NCI-H146 (cell line): ENCODE measurements at regions not wholly inside any gene's neighbourhood (a gene's known extent, or its start where the extent isn't known, plus 50 kb on each side); places are given as distances from the start of the nearest gene placed in this dataset.

Experiments
- DNase-seq: peaks from one replicate; lab custom pipeline; 2025; lab: John Stamatoyannopoulos, UW

DNA sequence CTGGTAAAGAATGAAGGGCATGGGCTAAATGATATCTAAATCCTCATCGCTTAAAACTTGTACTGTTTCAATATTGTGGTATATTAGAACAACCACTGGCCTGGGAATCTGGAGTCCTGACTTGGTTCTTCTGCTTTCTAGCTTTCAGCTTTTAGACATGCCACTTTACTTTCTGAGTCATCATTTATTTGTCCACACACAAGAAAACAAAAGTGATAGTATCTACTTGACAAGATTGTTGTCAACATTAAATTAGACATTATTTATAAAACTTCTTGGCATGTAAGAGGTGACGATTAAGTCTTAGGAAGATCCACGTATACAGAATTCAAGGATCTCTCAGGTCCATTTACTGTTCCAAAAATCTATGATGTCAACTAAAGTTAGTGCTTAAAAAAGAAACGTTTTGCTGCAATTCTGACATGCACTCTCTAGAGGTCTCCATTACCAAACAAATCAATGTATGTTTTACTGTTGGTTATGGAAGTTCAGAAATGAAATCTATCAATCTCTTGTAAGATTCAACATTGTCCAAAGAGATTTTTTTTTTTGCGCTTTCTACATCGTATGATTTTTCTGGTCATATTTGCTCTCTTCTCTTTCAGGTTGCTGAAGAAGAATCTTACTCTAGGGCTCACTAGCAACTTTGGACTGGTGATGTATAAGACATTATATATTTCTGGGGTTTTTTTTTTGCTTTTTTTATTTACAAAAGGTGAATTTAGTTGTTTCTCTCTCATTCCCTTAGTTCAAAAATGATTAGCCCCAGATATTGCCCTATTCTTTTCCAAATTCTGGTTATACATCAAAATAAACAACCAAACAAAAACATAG lies 53.6 kb upstream of the DYNC1I1 start:
- peak; percentile 36 for DNase-seq

DNA sequence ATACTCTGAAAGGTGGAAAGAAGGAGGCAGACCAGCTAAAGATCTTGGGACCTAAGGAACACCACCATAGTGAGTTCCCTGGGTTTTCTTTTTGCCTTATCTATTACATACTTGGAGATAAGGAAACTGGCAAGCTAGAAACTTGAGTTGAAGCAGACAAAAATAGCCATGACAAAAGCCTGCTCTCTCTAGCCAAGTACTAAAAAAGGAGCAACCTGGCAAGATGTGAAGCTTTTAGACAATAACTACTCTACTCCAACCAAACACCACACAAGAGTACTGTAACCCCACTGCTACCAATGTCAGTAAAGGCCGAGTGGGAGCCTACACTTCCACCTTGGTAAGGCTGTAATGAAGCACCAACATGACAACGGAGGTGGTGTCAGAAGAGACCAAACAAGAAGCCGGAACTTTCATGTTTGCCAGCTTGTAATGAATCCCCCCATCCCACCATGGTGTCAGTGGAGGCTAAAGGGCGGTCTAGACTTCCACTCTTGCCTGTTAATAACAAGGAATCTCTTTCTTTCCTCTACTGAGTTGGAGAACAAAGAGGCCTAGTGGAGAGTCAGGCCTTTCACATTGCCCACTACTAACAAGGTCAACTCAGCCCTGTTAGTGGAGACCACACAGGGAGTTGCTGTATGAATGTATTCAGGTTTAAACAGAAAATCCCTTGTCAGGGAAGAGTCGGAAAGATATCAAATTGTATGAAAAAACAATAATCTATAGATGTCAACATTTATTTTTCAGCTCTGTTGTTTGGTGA lies 55.8 kb upstream of the DYNC1I1 start:
- DNase-seq: no peak

DNA sequence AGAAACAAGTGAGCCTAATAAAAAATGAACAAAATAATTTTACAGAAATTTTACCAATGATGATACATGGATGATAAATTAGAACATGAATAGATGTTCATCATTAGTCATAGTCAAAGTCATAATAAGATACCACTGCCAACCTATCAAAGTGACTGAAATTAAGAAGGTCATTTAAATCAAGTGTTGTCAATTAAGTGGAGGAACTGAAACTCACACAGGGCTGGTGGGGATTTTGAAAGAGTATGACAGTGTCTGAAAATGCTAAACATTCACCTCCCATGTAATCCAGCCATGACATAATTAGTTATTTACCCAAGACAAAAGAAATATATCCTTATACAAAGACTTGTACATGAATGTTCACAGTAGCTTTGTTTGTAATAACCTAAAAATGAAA lies 57.1 kb upstream of the DYNC1I1 start:
- DNase-seq: no peak

DNA sequence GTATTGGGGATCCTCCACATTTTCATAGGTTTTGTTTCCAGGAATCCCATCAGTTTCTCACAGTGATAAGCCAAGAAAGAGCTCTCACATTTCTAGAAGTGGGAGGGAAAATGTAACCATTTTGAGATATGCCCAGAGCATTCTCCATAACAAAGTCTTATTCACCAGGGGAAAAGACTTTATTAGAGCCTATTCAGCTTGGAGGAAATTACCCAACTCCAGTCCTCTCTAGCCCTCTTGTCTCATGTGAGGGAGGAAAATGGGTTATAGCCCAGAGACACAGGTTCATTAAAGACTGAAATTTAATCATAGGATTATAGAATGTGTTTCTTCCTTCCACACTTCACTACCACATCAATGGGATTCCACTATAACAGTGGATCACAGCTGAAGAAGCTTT lies 61.6 kb upstream of the DYNC1I1 start:
- no peak for DNase-seq

DNA sequence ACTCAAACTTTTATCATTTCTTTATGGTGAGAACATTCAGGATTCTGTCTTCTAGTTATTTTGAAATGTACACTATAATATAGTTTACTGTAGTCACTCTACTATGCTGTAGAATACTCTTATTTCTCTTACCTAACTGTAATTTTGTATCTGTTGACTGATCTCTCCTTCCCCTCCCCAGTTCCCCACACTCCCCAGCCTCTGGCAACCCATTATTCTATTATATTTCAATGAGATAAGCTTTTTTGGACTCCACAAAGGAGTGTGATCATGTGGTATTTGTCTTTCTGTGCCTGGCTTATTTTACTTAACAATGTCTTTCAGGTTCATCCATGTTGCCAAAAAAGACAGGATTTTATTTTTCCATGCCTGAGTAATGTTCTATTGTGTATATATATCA lies 71.4 kb upstream of the DYNC1I1 start:
- DNase-seq: peak; percentile 86

DNA sequence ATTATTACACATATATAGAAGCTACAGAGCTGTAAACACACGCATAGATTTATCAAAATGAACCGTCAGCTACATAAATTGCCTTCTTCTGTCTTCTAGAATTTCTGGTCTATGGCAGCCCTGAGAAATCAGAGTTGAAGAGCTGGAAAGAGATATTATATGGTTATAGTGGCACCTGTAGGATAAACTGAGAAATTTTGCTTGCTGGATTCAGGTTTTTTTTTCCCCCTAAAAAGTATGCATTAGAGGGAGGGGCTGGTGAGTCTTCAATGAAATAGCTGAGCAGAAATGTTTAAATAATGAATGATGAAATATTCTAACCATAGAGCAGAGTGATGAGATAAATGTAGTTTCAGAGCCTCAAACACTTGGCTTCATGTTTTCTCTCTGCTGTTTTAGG lies 78.0 kb upstream of the DYNC1I1 start:
- DNase-seq: no peak

DNA sequence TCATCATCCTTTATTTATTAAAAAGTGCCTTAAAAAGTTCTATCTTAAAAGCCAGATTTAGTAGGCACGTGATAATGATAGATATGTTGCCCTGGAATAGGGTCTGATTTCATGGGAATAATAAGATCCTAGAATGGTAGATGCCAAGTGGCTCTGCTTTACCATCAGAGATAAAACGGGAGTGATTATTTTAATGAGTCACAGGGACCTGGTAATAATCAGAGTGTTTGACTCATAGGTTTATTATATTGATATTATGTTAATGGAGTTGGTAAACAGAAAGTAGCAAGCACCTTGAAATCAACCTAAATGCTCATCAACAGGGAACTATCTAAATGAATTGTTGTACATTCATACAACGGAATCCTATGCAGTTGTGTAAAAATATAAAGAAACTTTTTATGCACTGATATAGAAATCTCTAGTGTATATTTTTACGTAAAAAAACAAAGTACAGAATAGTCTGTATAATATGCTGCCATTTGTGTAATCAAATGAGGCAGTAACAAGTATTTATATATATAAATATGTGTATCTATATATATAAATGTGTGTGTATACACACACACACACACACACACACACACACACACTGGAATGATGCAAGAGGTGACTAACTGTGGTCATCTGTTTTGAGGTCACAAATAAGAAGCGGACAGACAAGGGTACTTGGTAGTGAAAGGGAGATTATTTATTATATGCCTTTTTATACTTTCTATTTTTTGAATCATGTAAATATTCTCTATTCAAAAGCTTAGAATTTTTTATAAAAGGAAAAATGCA lies 78.6 kb upstream of the DYNC1I1 start:
- no peak for DNase-seq

DNA sequence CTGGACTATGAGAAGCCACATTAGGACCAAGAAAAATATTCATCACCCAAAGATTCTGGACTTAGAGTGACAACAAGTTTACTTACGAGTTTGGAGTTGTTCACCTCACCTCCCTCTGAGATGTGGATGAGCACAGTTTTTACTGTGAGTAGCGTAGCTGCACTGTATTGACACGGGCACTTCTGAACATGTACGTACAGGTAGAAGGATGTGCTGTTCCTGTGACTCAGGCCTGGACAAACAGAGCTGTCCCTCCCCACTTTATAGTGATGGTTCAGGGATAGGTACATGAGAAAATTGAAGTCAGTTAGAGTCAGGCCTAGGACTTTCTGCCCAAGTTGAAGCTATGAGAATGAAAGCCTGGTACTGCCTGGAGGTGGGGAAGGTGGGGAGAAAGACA lies 80.9 kb upstream of the DYNC1I1 start:
- DNase-seq: peak; percentile 53

DNA sequence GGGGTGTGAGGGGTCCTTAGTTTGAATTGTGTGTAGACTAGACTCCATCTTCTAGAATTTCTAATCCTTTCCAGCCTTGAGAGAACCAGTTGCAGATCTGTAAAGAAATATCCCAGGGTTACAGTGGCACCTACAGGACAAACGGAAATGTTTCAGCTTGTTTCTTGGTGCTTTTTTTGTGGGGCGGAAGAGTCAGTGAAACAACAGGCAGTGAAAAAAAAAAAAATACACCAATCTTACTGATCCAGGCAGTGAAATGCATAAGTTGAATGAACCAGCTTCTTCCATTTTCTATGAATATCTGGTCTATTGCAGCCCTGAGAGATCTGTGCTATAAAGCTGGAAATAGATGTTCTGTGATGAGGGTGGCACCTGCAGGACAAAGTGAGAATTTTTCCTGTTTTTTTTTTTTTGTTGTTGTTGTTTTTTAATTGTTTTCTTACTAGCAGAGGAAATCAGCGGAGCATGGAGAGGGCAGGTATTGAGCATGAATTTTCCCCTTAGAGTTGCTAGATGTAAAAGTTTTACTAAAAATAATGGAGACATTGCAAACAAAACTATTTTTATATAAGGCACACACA lies 81.9 kb upstream of the DYNC1I1 start:
- DNase-seq: peak; percentile 75

DNA sequence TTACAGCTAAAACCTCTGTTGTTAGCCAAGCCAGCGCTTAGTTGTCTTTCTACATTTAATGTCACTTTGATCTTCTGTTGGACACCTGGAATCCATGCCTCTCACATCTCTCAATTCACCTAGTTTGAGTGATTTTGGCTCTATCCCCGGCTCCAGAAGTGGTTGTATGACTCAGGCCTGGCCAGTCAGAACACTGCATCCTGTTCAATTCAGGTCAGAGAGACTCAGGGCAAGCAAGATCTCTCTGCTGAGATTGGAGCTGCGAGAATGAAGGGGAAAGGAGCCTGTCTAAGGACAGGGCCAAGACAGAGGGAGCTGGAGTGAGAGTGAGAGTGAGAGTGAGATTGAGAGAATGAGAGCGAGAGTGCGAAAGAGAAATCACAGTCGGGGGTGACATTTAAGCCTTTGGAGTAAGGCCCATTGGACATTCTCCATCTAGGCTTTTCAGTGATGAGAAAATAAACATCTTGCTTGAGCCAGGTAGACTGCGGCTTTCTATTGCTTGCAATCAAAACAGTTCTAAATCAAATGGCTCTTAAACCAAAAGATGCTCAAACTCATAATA lies 83.3 kb upstream of the DYNC1I1 start:
- no peak for DNase-seq

DNA sequence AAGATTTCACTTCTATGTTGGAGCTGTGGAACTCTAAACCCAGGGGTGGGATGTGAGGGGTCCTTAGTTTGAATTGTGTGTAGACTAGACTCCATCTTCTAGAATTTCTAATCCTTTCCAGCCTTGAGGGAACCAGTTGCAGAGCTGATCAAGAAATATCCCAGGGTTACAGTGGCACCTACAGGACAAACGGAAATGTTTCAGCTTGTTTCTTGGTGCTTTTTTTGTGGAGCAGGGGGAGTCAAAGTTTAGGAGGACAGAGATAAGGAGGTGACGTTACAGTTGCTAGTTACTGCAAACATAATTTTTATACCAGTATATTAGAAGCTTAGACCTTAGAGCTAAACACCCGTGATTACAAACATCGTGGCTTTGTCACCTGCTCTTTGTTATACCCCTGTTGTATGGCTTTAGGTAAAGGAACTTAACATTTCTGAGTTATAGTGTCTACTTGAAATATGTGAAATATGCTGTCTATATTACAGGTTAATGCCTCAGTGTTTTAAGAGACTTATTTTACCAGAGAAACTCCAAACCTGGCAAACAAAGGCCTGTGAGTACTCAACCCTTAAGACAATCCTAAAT lies 84.5 kb upstream of the DYNC1I1 start:
- DNase-seq: peak; percentile 60

DNA sequence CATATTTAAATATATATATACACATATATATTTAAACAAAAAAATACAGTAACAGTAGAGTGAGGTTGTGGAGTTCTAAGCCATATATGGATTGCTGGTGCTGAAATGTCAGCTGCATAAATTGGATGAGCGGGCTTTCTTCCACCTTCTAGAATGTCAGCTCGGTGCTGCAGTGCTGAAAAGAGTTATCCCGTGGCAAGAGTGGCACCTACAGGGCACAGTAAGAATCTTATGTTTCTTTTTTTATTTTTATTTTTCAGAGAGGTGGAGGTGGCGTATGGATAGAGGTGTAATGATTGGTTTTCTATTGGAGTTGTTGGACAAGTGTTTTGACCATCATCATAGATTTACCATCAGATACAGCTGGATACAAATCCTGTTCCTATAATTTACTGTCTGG lies 86.2 kb upstream of the DYNC1I1 start:
- peak; percentile 35 for DNase-seq

DNA sequence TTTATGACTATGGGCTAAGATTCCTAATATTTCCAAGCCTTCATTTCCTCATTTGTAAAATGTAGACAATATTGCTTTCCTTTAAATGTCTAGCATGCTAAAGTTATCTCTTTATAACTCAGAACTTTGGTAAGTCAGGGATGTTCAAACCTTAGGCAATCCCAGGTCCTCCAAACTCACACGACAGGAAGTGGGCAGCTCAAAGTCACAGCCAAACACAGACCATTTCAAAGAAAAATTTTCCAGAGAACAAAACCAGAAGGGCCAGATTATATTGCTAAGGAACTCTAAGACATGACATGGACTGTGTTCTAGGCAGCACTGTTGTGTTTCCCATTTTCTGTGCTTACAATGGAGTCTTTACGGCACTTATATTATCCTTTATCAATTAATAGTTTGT lies 87.8 kb upstream of the DYNC1I1 start:
- no peak for DNase-seq

DNA sequence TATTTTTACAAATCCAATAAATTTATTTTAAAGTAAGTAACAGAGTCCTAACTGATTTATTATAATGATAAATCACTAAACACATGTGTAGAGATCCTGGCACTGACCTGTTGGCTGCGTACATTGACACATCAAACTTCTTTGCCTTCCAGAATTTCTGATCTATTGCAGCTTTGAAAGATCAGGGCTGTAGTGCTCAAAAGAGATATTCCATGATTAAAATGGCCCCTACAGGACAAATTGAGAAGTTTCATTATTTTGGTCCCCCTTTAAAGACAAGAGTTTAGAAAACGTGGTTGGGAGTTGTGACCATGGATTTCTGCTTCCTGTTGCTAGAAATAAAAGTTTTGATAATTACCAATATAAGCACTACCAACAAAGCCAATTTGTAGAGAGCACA lies 87.7 kb upstream of the PDK4 start:
- DNase-seq: peak; percentile 63

DNA sequence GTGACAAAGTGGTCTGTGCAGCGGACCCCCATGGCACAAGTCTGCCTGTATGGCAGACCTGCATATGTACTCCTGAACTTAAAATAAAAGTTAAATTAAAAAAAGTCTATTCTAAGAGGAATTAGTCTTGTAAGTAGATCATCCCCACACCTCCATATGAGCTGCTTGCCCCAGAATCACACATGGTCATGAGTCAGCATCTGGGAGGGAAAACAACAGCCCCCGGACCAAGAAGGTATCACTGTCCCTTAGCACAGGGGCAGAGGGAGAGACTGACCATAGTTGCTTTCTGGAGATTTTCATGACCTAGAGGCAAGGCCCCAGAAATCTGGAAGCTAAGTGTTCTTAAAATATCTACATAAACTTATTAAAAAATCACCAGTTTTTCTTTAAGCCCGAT lies 86.6 kb upstream of the PDK4 start:
- no peak for DNase-seq

DNA sequence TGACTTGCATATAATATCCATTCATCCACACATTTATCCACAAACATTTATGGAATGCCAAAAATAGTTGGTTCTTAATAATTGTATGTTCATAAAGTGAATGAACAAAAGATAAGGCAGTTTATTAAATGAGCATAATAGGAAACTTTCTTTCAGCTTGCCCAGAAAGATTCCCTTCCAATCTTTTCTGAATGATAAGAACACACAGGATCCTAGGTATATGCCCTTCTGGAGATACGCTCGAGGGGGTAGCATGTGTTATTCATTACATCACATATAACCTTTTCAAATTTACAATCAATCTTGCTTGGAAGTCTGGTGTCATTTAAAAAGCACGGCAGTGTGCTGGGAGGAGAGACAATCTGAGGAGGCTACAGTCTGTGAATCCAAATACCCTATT lies 80.4 kb upstream of the PDK4 start:
- no peak for DNase-seq

DNA sequence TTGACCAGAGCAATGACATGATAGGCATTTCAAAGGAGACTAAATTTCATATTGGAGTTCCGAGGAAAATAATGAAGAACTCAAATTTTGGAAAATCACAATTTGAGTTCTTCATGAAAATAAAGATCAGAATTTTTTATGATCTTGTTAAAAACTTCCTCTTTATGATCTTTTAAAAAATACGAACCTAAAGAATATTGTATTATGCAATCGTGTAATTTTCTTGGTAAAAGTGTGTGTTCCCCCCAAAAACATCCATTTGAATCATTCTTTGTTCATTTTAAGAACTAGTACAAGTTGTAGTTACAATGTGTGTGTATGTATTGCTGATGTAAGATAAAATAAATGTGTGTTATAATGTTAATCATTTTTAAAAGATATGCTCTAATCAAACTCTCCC lies 79.3 kb upstream of the PDK4 start:
- DNase-seq: no peak

DNA sequence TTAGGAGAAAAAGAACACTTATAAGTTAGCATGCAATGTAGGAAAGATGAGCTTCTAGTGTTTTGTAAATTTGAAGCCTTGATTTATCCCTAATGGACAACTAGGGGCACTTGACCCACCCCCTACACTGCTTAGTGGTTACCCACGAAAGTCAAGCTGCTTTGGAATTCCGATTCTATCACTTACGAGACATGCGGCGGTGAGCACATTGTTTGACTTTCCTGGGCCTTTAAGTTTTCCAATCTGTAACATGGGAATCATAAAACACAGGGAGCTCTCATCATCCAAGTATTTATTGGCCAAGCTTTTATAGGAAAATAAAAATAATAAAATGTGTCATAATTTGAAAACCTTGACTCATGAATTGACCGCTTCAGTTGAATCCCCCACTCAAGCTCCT lies 78.7 kb upstream of the PDK4 start:
- DNase-seq: no peak

DNA sequence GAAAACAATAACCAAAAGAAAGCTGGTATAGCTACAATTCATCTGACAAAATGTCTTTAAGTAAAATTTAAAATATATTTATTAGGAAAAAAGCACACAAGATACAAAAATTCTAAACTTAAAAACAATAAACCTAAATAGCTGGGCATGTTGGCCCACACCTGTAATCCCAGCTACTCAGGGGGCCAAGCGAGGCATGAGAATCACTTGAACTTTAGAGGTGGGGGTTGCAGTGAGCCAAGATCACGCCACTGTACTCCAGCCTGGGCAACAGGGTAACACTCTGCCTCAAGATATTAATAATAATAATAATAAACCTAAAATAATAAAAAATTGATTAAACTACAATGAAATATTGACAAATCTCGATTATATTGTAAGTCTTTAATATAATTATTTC lies 77.8 kb upstream of the PDK4 start:
- DNase-seq: no peak

DNA sequence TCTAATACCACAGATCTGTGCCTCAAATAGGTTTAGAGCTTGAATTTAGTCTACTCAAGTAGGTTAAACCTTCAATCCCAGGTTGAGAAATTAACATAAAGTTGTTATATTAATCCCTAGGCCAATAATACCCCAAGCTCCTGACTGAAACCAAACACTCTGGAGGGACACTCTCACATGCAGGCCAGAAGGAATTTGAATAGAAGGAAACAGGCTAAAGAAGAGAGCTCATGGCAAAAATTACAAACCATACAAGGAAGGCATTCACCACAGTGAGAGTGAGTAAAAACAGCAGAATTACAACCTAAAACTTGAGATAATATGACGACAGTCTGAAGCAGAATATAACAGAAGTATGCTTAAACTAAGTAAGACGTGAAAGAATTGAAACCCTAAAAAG lies 76.1 kb upstream of the PDK4 start:
- DNase-seq: no peak

DNA sequence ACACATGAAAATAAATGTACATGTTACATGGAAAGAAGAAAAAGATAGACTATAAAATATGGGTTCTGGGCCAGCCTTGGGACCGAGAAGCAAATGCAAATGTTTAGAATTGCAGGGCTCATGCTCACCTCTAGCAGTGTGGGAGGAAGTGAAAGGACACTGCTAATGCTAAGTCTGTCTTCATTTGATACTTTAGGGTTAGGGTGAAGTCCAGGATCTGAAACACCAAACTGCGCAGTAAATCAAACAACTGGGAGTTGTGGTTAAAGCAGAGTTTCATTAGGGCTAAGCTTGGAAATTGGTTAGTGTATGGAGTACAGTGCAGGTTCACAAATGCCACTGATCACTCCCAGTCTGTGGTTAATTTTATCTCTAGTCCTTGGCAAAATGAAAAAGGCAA lies 73.2 kb upstream of the PDK4 start:
- no peak for DNase-seq
